GM19324 (cell line): ENCODE measurements at regions not wholly inside any gene's neighbourhood (a gene's known extent, or its start where the extent isn't known, plus 50 kb on each side); places are given as distances from the start of the nearest gene placed in this dataset.

ENCODE experiments used
- ATAC-seq: cut with Tn5 transposase; IDR thresholded peaks from one replicate; pipeline ENCODE4 v1.9.1; 2021; ENCODE audit warnings: mild to moderate bottlenecking, moderate library complexity; ENCODE audit not compliant: unreplicated experiment, low FRiP score

DNA sequence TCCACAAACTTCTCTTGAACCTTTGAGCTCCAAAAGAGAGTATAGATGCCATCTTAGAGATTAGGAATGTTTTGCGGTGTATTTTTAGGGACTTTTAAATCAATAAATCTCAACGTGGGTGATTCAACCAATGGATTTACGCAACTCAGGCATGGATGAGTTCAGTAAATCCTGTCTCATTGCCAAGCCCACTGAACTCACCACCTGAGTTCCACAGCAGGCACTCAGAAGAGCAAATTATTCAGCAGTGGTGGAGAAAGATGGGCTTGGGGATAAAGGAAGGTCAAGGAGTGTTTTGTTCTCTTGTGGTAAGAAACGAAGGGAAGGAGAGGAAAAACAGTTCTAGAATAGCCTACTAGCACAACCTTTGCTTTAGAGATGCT is 68.7 kb upstream of the HMGA2 start:
- no peak for ATAC-seq

GRCh38 chr12:65756267-65756666 is 68.0 kb upstream of the HMGA2 start:
- no peak for ATAC-seq

DNA sequence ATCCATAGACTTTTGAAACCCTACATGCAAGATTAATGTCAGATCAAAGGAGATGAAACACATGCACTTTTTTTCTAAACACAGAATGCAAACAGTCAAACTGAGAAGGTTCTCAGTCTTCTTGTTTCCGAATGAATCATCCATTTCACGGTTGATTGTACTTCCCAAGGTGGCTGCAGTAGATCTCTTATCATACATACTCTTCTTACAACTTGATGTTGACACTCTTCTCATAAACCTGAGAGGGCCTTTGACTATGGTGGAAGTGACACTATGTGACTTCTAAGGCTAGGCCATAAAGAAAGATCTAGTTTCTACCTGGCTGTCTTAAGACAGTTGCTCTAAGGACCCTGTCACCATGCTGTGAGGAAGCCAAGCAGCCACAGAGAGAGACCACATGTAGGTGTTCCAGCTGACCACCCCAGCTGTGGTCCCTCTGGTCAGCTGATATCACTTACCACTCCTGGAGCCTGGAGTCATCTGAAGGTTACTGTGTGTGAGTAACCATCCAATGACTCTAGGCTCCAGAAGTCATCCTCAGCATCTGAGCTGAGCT is 67.2 kb upstream of the HMGA2 start:
- peak; percentile 43 for ATAC-seq

GRCh38 chr12:65758401-65758800 is 65.9 kb upstream of the HMGA2 start:
- no peak for ATAC-seq

DNA sequence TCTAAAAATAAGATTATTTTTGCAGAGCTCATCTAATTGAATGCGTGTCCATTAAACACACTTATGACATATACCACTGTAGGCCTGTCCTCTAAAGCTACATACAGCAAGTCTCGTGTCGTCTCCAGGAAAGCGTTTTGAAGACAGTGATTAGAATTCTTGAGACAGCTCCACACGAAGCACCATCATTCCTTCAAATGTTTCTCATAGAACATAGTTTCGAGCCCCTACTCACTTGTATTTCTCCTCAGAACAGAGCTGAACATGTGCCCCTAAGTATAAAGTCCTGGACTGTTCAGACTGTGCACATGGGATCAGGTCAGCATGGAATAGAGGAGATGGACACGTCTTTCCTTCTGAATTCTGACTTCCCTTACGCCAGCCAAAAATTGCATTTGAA is 64.5 kb upstream of the HMGA2 start:
- no peak for ATAC-seq

DNA sequence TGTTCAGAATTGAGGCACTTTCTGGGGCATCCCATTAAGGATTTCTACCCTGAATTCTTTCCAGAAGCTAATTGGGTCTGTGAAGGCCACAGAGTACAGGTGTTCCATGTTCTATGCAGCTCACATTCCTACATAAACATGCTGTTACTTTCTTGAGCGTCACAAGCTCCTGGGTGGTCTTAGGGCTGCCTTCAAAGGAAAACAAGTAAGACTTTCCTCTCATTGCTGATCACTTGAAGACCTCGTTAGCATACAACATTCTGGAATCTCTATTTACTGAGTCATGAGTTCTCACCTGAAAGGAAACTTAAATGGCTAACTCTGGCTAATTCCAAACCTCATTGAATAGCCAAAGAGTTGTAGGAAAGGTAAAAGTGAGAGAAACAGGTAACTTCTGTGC is 63.0 kb upstream of the HMGA2 start:
- no peak for ATAC-seq

GRCh38 chr12:65764325-65764724 is 60.0 kb upstream of the HMGA2 start:
- no peak for ATAC-seq

DNA sequence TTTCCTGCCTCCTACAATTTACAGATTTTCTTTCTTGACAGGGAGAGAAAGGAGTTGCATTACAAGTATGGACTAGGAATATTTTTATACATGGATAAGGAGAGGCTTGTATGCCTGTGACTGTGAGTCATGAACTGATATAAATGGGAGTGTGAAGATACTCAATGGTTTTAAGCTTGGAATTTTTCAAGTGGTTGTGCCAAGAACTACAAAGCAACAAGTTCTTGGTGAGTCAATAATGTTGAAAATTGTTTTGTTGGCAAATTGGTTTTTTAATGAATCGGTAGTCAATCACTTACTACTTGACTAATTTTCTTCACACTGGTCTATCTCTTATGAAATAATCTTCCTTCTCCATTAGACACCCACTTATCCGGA is 58.9 kb upstream of the HMGA2 start:
- no peak for ATAC-seq

DNA sequence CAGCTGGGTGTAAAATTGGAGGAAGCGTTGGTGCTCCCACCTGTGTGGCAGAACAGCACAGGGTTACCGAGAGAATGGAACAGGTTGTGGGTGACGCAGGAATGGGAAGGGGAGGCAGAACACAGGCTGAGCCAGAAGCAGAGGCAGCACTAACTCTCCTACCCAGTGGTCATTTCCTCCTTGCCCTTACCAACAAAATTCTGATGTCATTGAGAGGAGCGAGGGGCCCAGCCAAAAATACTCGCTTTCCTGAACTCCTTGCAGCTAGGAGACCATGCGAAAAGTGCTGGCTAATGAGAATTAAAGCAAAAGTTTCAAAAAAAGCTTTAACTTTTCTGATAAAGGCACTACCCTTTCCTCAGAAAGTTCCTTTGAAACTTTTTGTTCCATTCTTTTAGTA is 54.4 kb upstream of the HMGA2 start:
- no peak for ATAC-seq
